Inflammatory macrophage (primary cell): ENCODE measurements at regions not wholly inside any gene's neighbourhood (a gene's known extent, or its start where the extent isn't known, plus 50 kb on each side); places are given as distances from the start of the nearest gene placed in this dataset.
A peak's percentile ranks its signal among the peaks of the same experiment; 100 is the strongest.
"Not testable (repeated sequence)": the region's sequence is repeated elsewhere in the genome, so short reads cannot be mapped to it uniquely, and the experiment has no call there.

Experiments
- DNase-seq, 2 donors: peaks; one replicate each; pipeline ENCODE4 v3.0.0-alpha.2; 2020 to 2022

GRCh38 chr22:19641254-19641982 is 72.9 kb upstream of the SEPTIN5 start:
- DNase-seq = no peak

DNA sequence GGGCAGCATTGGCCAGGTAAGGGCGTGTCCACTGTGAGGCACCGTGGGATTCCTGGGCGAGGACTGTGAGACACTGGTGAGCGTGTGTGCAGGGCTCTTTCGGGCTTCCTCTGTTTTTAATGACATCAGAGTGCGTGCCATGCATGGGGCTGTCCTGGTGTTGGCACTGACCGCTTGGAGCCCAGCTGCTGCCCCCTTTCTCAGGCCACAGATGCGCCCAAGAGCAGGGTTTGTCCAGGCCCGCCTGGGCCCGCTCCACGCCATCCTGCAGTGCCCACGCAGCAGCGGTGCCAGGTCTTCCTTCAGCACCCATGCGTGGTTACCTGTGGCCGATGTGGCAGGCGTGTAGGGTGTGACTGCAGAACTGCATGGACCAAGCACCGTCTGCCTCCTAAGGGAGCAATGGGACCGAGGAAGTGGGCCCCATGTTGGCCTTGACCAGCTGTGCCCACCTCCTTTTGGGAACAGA is 72.3 kb upstream of the SEPTIN5 start:
- no peak for DNase-seq

DNA sequence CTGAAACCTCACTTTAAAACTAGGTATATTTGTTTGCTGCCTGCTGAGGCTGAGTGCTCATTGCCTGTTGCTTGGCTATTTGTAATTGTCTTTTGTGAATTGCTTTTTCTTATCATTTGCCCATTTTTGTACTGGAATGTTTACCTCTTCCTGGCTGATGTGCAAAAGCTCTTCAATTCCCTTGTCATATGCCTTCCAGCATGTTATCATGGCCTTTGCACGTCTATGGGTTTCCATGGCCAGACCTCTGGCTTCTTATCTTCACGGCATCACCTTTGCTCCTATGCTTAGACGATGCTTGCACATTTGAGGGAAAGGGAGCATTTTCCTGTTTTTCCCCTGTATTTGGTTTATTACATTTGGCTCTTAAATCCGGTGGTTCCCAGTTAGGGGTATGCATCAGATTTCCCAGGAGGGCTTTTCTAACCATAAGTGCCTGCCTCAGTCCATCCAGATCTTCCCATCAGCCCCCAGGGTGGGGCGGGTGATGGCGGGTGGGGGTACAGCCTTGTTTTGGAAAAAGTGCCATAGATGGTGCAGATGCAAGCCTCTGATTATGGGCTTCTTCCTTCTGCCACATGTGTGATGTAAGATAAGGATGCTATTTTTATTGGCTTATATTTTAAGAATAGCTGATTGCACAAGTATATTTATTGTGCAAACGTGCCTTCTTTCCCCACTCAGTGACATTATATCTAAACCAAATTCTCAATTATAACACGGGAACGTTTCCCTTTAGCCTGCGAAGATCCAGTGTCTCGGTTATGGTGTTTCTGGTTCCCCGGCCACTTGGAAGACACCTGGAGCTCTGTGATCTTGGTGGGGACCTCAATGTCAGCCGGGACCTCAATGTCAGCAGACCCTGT is 70.6 kb upstream of the SEPTIN5 start:
- DNase-seq = peak; percentile 47 to 78

GRCh38 chr22:19644314-19645223 is 69.7 kb upstream of the SEPTIN5 start:
- DNase-seq = peak in 1 of 2 donors; percentile 38

- no peak for DNase-seq
Measured at GRCh38 chr22:19645391-19645790, 68.9 kb upstream of the SEPTIN5 start.

- DNase-seq = no peak
Measured at GRCh38 chr22:19645905-19646304, 68.4 kb upstream of the SEPTIN5 start.

GRCh38 chr22:19646383-19646782 is 67.9 kb upstream of the SEPTIN5 start:
- no peak for DNase-seq

- no peak for DNase-seq
Measured at GRCh38 chr22:19648419-19648929, 65.8 kb upstream of the SEPTIN5 start.

DNA sequence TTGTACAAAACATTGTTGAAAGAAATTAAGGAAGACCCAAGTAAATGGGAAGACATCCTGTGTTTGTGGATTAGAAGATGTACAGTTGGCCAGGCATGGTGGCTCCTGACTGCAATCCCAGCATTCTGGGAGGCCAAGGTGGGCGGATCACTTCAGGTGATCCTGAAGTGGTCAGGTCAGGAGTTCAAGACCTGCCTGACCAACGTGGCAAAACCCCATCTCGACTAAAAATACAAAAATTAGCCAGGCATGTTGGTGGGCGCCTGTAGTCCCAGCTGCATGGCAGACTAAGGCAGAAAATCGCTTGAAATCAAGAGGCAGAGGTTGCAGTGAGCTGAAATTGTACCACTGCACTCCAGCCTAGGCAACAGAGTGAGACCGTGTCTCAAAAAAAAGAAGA is 62.0 kb upstream of the SEPTIN5 start:
- no peak for DNase-seq

DNA sequence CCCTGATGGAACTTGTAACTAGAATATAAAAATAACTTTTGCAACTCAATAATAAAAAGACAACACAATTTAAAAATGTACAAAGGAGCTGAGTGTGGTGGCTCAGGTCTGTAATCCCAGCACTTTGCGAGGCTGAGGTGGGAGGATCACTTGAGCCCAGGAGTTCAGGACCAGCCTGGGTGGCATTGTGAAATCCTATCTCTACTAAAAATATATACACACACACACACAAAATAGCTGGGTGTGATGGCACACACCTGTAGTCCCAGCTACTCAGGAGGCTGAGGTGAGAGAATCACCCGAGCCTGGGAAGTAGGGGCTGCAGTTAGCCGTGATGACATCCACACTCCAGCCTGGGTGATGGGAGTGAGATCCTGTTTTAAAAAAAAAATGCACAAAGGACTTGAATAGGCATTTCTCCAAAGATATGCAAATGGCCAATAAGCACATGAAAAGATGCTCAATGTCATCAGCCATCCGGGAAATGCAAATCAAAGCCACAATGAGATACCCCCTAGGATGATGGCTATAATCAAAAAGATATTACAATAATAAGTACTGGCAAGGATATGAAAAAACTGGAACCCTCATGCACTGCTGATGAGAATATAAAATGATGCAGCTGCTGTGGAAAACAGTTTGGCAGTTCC is 59.8 kb upstream of the SEPTIN5 start:
- DNase-seq = no peak

- DNase-seq = no peak
Measured at GRCh38 chr22:19655399-19655798, 58.9 kb upstream of the SEPTIN5 start.

GRCh38 chr22:19656541-19657251 is 57.6 kb upstream of the SEPTIN5 start:
- no peak for DNase-seq

DNA sequence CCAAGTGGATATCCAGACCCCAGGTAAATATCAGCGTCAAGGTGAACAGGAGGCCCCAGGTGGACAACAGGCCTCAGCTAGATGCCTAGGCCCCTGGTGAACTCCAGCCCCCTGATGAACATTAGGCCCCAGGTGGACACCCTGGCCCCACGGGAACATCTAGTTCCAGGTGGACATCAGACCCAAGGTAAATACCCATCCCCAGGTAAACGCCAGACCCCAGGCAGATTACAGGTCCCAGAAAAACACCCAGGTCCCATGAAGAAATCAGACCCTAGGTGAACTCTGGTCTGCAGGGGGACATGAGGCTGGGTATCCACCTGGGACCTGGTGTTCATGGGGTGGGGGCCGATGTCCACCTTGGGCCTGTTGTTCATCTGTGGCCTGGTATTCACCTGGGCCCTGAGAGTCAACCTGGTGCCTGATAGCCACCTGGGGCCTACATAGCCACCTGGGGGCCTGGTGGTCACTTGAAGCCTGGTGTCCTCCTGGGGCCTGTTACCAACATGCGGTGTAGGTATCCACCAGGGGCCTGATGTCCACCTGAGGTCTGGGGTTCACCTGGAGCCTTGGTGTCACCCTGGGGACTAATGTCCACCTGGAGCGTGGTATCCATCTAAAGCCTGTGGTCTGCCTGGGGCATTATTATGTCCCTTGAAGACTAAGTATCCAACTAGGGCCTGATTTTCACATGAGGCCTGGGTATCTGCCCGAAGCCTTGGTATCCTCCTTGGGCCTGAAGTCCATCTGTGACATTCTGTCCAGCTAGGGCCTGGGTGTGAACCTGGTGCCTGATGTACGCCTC is 56.8 kb upstream of the SEPTIN5 start:
- DNase-seq = no peak

GRCh38 chr22:19658057-19658966 is 56.0 kb upstream of the SEPTIN5 start:
- no peak for DNase-seq

- DNase-seq = no peak
Measured at GRCh38 chr22:19658967-19659804, 55.1 kb upstream of the SEPTIN5 start.

DNA sequence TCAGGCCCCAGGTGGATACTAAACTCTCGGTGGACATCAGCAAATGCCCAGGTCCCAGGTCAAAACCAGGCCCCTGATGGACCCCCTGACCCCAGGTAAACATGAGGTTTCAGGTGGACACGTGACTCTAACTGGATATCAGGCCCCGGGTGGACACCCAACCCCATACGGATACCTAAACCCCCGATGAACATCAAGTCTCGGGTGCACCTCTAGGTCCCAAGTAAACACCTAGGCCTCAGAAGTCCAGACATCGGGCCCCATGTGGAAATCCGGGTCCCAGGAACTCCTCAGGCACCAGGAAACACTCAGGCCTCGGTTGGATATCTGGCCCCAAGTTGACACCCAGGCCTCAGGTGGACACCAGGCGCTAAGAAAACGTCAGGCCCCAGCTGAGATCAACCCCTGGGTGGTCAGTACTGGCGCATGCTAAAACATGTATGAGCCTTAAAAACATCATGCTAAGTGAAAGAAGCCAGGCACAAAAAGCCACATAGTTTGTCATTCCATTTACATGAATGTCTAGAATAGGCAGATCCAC is 54.4 kb upstream of the SEPTIN5 start:
- DNase-seq = no peak

DNA sequence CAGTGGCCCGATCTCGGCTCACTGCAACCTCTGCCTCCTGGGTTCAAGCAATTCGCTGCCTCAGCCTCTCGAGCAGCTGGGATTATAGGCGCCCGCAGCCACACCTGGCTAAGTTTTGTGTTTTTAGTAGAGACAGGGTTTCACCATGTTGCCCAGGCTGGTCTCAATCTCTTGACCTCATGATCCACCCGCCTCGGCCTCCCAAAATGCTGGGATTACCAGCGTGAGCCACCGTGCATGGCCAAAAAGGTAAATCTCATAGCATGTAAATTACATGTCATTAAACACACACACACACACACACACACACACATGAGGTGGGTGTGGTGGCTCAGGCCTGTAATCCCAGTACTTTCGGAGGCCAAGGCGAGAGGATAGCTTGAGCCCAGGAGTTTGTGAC is 53.7 kb upstream of the SEPTIN5 start:
- DNase-seq = not testable (repeated sequence)

DNA sequence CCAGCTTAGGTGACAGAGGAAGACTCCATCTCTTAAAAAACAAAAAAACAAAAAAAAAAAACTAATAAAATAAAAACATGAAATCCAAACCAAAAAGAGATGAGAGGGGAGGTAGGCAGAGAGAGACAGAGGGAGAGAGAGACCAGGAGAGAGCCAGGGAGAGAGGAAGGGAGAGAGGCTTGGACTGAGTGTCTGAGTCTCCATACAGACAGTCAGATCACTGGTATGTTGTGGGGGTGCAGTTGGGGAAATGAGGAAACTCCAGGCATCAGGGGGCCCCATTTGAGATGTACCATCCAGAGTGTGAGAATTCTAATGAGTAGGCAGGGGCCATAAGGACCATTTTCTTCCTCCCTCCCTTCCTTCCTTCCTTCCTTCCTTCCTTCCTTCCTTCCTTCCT is 53.1 kb upstream of the SEPTIN5 start:
- DNase-seq = no peak
